Kidney epithelial cell (primary cell): ENCODE measurements at regions not wholly inside any gene's neighbourhood (a gene's known extent, or its start where the extent isn't known, plus 50 kb on each side); places are given as distances from the start of the nearest gene placed in this dataset.

Experiments
- DNase-seq: peaks from one replicate; pipeline ENCODE4 v3.0.0-alpha.2; 2010; ENCODE audit warnings: low read depth
- H3K27me3 ChIP-seq: 2 replicates; pipeline ENCODE4 v1.6.0; 2011; ENCODE audit warnings: low read length; ENCODE audit not compliant: control insufficient read depth, insufficient read depth
- H3K36me3 ChIP-seq: 2 replicates; pipeline ENCODE4 v1.5.1; 2011; ENCODE audit warnings: low read length; ENCODE audit not compliant: control insufficient read depth, insufficient read depth
- H3K4me3 ChIP-seq: 2 replicates; pipeline ENCODE4 v1.5.1; 2011; ENCODE audit warnings: low read depth, mild to moderate bottlenecking, control low read depth, low read length
- TF ChIP-seq, protein P1 (sequence below): IDR thresholded peaks from 2 replicates; pipeline ENCODE4 v1.5.1; 2011; ENCODE audit warnings: mild to moderate bottlenecking, moderate library complexity, low read length, control low read depth, inconsistent platforms; ENCODE audit not compliant: insufficient read depth, poor library complexity, severe bottlenecking

DNA sequence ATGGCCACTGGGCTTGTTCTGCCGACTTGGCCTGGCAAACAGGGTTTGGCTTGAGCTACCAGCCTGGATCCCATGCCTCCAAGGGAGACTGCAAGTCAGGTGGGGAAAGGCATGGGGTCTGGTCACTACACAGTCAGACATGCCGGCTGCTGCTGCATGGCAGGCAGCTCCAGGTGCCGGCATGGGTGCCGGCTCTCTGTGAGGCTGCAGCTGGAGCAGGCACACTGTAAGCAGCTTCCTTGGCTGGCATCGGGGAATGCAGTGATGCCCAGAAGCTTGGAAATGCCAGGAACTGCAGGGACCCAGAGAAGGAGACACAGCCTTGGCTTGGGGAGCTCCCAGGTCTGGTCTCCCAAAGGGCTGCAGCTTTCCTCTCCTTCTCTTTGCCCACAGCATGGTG is 305.5 kb upstream of the NRG3 start:
- Histone ChIP-seq H3K27me3 (no peaks in the 10 kb centered on the region), H3K4me3 (no peak overlapping the region)
- TF ChIP-seq, protein P1, sequence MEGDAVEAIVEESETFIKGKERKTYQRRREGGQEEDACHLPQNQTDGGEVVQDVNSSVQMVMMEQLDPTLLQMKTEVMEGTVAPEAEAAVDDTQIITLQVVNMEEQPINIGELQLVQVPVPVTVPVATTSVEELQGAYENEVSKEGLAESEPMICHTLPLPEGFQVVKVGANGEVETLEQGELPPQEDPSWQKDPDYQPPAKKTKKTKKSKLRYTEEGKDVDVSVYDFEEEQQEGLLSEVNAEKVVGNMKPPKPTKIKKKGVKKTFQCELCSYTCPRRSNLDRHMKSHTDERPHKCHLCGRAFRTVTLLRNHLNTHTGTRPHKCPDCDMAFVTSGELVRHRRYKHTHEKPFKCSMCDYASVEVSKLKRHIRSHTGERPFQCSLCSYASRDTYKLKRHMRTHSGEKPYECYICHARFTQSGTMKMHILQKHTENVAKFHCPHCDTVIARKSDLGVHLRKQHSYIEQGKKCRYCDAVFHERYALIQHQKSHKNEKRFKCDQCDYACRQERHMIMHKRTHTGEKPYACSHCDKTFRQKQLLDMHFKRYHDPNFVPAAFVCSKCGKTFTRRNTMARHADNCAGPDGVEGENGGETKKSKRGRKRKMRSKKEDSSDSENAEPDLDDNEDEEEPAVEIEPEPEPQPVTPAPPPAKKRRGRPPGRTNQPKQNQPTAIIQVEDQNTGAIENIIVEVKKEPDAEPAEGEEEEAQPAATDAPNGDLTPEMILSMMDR: no peak

DNA sequence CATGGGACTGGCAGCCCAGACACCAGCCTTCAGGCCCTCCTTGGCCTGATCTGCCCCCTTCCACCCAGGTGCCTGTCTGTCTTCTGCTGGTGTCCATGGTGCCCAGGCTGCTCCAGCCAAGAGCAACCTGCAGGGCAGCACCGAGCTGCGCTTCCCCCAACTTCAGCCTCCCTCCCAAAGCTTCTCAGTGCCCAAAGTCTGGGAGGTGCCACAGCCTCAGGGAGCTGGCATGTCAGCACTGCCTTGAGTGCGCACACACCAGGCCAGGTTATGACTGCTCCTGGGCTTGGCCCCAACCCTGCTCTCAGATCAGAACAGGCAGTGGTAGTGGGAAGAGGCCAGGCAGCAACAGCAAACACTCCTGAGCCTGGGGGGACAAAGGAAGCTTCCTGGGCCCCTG is 304.6 kb upstream of the NRG3 start:
- TF ChIP-seq, protein P1: no peak
- DNase-seq: no peak
- Histone ChIP-seq H3K4me3 (no peak overlapping the region), H3K27me3 (no peaks in the 10 kb centered on the region), H3K36me3 (no peaks in the 10 kb centered on the region)

More for the DNA sequence above, 305.5 kb upstream of the NRG3 start:
- no peaks in the 10 kb centered on the region for H3K36me3 ChIP-seq
- no peak for DNase-seq

DNA sequence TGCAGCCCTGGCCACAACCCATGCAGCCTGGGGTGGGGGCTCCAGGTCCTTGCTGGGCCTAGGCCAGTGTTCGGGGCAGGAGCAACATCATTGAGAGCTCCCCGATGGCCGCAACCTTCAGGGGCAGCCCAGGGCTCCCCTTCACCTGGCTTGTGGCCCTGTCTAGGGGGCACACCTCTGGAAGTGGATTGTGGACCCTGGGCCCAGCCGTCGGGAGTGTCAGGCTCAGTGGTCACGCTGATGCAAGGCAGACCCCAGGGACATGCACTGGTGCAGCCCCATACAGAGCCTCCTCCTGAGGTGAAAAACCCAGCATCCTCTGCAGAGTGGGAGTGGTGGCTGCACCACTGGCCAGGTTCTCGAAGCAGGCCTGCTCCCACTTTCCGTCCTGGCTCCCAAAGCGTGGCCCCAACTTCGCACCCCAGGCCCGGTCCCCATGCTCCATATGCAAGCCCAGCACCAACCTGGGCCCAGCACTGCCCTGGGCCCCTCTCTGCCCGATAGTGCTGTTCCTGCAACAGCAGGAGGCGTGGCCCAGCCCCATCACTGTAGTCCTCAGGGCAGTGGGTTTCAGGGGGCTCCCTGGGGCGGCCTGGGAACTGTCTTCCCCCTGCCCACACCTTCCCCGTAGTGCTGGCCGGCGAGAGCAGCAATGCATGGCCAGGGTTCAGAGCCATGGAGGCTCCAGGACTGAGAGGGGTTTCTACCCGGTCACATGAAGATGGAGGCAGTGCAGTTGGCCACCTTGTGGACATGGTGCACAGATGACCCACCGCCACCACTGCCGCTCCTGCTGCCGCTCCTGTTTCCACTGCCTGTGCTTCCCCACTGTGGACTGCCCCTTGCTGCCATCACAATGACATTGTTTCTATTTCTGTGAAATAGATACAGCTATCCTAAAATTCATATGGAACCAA is 303.9 kb upstream of the NRG3 start:
- Histone ChIP-seq H3K27me3 (no peaks in the 10 kb centered on the region), H3K4me3 (no peak overlapping the region)
- TF ChIP-seq, protein P1: no peak

DNA sequence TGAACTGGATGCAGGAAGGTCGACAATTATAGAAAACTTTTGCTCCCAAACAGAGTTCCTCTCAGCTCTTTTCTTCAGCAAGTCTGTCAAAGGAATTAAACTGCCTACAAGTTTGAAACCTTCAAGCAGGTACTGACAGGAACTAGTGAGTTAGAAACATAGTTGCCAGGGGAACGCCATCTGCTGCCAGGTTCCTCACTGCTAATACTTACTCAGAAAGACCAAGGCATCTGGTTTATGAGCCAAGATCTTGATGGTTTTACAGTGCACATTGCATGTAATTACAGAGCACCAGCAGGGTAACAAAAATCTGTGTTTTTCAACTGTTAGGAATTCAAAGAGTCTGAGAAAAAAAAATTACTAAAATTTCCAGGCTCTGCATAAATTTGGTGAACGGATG is 300.0 kb upstream of the NRG3 start:
- no peaks in the 10 kb centered on the region for H3K27me3 ChIP-seq
- TF ChIP-seq, protein P1: no peak
- DNase-seq: no peak
- no peaks in the 10 kb centered on the region for H3K36me3 ChIP-seq
- H3K4me3 ChIP-seq: no peak overlapping the region

More for the DNA sequence above, 303.9 kb upstream of the NRG3 start:
- no peaks in the 10 kb centered on the region for H3K36me3 ChIP-seq
- no peak for DNase-seq

DNA sequence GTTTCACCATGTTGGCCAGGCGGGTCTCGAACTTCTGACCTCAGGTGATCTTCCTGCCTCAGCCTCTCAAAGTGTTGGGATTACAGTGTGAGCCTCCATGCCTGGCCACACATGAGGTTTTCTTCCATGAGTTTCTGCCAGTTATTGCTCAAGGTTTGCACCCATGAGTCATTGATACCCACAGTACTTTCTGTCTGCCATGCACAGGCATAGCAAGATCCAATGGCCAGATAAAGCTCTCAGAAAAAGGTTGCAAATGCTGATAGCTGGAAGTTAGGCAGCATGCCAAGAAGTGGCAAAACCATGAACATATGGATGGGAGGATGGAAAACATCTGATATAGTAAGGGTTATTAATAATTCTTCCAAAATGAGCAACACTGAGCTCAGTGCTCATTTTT is 298.7 kb upstream of the NRG3 start:
- DNase-seq: peak; percentile 2
- TF ChIP-seq, protein P1: no peak
- no peak overlapping the region for H3K4me3 ChIP-seq
- H3K36me3 ChIP-seq: no peaks in the 10 kb centered on the region
- H3K27me3 ChIP-seq: no peaks in the 10 kb centered on the region
